H9 (cell line): ENCODE measurements at regions not wholly inside any gene's neighbourhood (a gene's known extent, or its start where the extent isn't known, plus 50 kb on each side); places are given as distances from the start of the nearest gene placed in this dataset.

Source experiments
- DNase-seq: peaks from one replicate; pipeline ENCODE4 v3.0.0-alpha.2; 2017
- H2AFZ ChIP-seq: one replicate; pipeline ENCODE4 v1.6.1; 2013; ENCODE audit warnings: mild to moderate bottlenecking, low read length, control low read depth, moderate library complexity
- H2AK5ac ChIP-seq: 2 replicates; pipeline ENCODE4 v1.6.1; 2013; ENCODE audit warnings: low read length, control low read depth, mixed read lengths; ENCODE audit not compliant: insufficient read length
- H2BK120ac ChIP-seq: one replicate; pipeline ENCODE4 v1.6.1; 2013; ENCODE audit warnings: low read depth, mild to moderate bottlenecking, low read length, control low read depth, inconsistent platforms; ENCODE audit not compliant: poor library complexity, severe bottlenecking
- H2BK12ac ChIP-seq: 2 replicates; pipeline ENCODE4 v1.6.1; 2013; ENCODE audit warnings: low read length, control low read depth, mixed read lengths, low read depth; ENCODE audit not compliant: insufficient read length
- H2BK15ac ChIP-seq: 2 replicates; pipeline ENCODE4 v1.6.1; 2013; ENCODE audit warnings: low read depth, low read length, control low read depth
- H2BK20ac ChIP-seq: one replicate; pipeline ENCODE4 v1.6.1; 2013; ENCODE audit warnings: low read depth, mild to moderate bottlenecking, low read length, control low read depth, inconsistent platforms; ENCODE audit not compliant: poor library complexity, severe bottlenecking
- H2BK5ac ChIP-seq: 2 replicates; pipeline ENCODE4 v1.6.1; 2013; ENCODE audit warnings: low read length, control low read depth, mixed read lengths; ENCODE audit not compliant: insufficient read length
- H3K14ac ChIP-seq: 2 replicates; pipeline ENCODE4 v1.6.1; 2013; ENCODE audit warnings: low read length, control low read depth; ENCODE audit not compliant: insufficient read depth
- H3K18ac ChIP-seq: 2 replicates; pipeline ENCODE4 v1.6.1; 2013; ENCODE audit warnings: low read depth, mild to moderate bottlenecking, mixed read lengths, low read length, control low read depth; ENCODE audit not compliant: insufficient read length
- H3K23ac ChIP-seq: 2 replicates; pipeline ENCODE4 v1.6.1; 2013; ENCODE audit warnings: low read length, control low read depth, mixed read lengths, low read depth; ENCODE audit not compliant: insufficient read length
- H3K23me2 ChIP-seq: 2 replicates; pipeline ENCODE4 v1.6.1; 2013; ENCODE audit warnings: low read depth, mild to moderate bottlenecking, mixed read lengths, low read length, control low read depth; ENCODE audit not compliant: insufficient read length, poor library complexity, severe bottlenecking
- H3K27ac ChIP-seq: 2 replicates; pipeline ENCODE4 v1.5.1; 2013; ENCODE audit warnings: low read length, control low read depth, mixed read lengths, low read depth; ENCODE audit not compliant: insufficient read length
- H3K27me3 ChIP-seq: 2 replicates; pipeline ENCODE4 v1.6.1; 2013; ENCODE audit warnings: low read length, control low read depth, inconsistent platforms; ENCODE audit not compliant: insufficient read depth
- H3K4ac ChIP-seq: 2 replicates; pipeline ENCODE4 v1.6.1; 2013; ENCODE audit warnings: low read depth, mild to moderate bottlenecking, control low read depth, inconsistent platforms, low read length, moderate library complexity
- H3K4me1 ChIP-seq: 2 replicates; pipeline ENCODE4 v1.6.1; 2013; ENCODE audit warnings: low read length, control low read depth, inconsistent platforms; ENCODE audit not compliant: insufficient read depth
- H3K4me2 ChIP-seq: 2 replicates; pipeline ENCODE4 v1.6.1; 2013; ENCODE audit warnings: low read length, control low read depth, mixed read lengths; ENCODE audit not compliant: insufficient read length, insufficient read depth
- H3K56ac ChIP-seq: 2 replicates; pipeline ENCODE4 v1.6.1; 2013; ENCODE audit warnings: low read depth, mild to moderate bottlenecking, mixed read lengths, low read length, control low read depth; ENCODE audit not compliant: insufficient read length
- H3K79me1 ChIP-seq: 2 replicates; pipeline ENCODE4 v1.6.1; 2013; ENCODE audit warnings: low read depth, mild to moderate bottlenecking, moderate library complexity, low read length, control low read depth, inconsistent platforms; ENCODE audit not compliant: insufficient read depth, poor library complexity, severe bottlenecking
- H3K79me2 ChIP-seq: 2 replicates; pipeline ENCODE4 v1.6.1; 2013; ENCODE audit warnings: low read length, control low read depth, inconsistent platforms; ENCODE audit not compliant: insufficient read depth
- H3K9ac ChIP-seq: 2 replicates; pipeline ENCODE4 v1.6.1; 2013; ENCODE audit warnings: low read length, control low read depth, mixed read lengths; ENCODE audit not compliant: insufficient read length; ENCODE audit errors: extremely low read depth
- H3K9me3 ChIP-seq: one replicate; pipeline ENCODE4 v1.6.1; 2013; ENCODE audit warnings: low read depth, low read length, inconsistent platforms; ENCODE audit not compliant: control insufficient read depth
- H3T11ph ChIP-seq: one replicate; pipeline ENCODE4 v1.6.1; 2013; ENCODE audit warnings: mild to moderate bottlenecking, low read length, control low read depth, inconsistent platforms
- H4K20me1 ChIP-seq: one replicate; pipeline ENCODE4 v1.6.1; 2013; ENCODE audit not compliant: control insufficient read depth, insufficient read length, insufficient read depth
- H4K5ac ChIP-seq: 2 replicates; pipeline ENCODE4 v1.6.1; 2013; ENCODE audit warnings: low read depth, mild to moderate bottlenecking, mixed read lengths, low read length, control low read depth; ENCODE audit not compliant: insufficient read length
- H4K8ac ChIP-seq: replicated peaks from 2 replicates; pipeline ENCODE4 v1.6.1; 2013; ENCODE audit warnings: low read length, control low read depth, mixed read lengths, low read depth; ENCODE audit not compliant: insufficient read length
- H4K91ac ChIP-seq: 2 replicates; pipeline ENCODE4 v1.6.1; 2013; ENCODE audit warnings: low read depth, mild to moderate bottlenecking, moderate library complexity, mixed read lengths, low read length, control low read depth; ENCODE audit not compliant: insufficient read length
- H3K27ac Mint-ChIP-seq, 3 experiments: 2 replicates in 2 of 3; 3 replicates in 1 of 3; pipeline ENCODE4 v1.8.0; 2020 to 2021; ENCODE audit warnings: mixed read lengths in 3 of 3, mild to moderate bottlenecking in 1 of 3, moderate library complexity in 1 of 3
- H3K27me3 Mint-ChIP-seq: 2 replicates; pipeline ENCODE4 v1.8.0; 2021; ENCODE audit warnings: low read depth, mild to moderate bottlenecking, moderate library complexity, mixed read lengths
- H3K36me3 Mint-ChIP-seq, 3 experiments: 2 replicates in 2 of 3; 3 replicates in 1 of 3; pipeline ENCODE4 v1.8.0; 2020 to 2021; ENCODE audit warnings: low read depth in 3 of 3, mixed read lengths in 3 of 3; ENCODE audit not compliant: insufficient read depth in 1 of 3
- H3K4me1 Mint-ChIP-seq, 2 experiments: 2 replicates each; pipeline ENCODE4 v1.8.0; 2020; ENCODE audit warnings: mixed read lengths in 2 of 2
- H3K4me3 Mint-ChIP-seq, 2 experiments: 2 replicates in 1 of 2; 3 replicates in 1 of 2; pipeline ENCODE4 v1.8.0; 2020 to 2021; ENCODE audit warnings: mild to moderate bottlenecking in 2 of 2, mixed read lengths in 2 of 2, moderate library complexity in 1 of 2
- H3K9me3 Mint-ChIP-seq, 2 experiments: 2 replicates in 1 of 2; 3 replicates in 1 of 2; pipeline ENCODE4 v1.8.0; 2020; ENCODE audit warnings: mild to moderate bottlenecking in 2 of 2, mixed read lengths in 2 of 2, moderate library complexity in 1 of 2
- WGBS: extraction: QIAGEN DNeasy Blood & Tissue Kit; methylation state at CpG from one replicate; pipeline ENCODE4 v1.1.7; 2013; ENCODE audit warnings: missing lambda C conversion rate, low lambda C conversion rate, mixed read lengths; ENCODE audit not compliant: insufficient read length; ENCODE audit errors: extremely low coverage; 5-methylcytosine and 5-hydroxymethylcytosine counted together
- TF ChIP-seq, protein P1 (sequence below): fragments of 200-600 bp; sonication (generic); conservative IDR thresholded peaks from 3 replicates; pipeline ENCODE4 v1.8.0; 2021; ENCODE audit warnings: antibody characterized with exemption, mild to moderate bottlenecking

GRCh38 chr17:69796078-69796477 lies 278.9 kb upstream of the KCNJ16 start:
- Histone ChIP-seq H4K8ac (no peak overlapping the region), H3K27me3 (no peaks in the 10 kb centered on the region), H3K9me3 (no peaks in the 10 kb centered on the region), H3K4me2 (no peak overlapping the region), H2BK20ac (no peak overlapping the region), H3K56ac (no peak overlapping the region), H2AK5ac (no peak overlapping the region), H3K23me2 (no peaks in the 10 kb centered on the region), H2AFZ (no peak overlapping the region), H2BK5ac (no peak overlapping the region), H3K4ac (no peak overlapping the region), H3K79me2 (no peaks in the 10 kb centered on the region), H3K79me1 (no peaks in the 10 kb centered on the region), H3K23ac (no peak overlapping the region), H2BK12ac (no peak overlapping the region), H3K27ac (no peak overlapping the region), H2BK15ac (no peak overlapping the region), H3T11ph (no peak overlapping the region), H3K4me1 (no peaks in the 10 kb centered on the region), H3K14ac (no peak overlapping the region), H4K5ac (no peak overlapping the region), H4K20me1 (no peaks in the 10 kb centered on the region), H2BK120ac (no peak overlapping the region), H3K9ac (no peak overlapping the region), H3K18ac (no peak overlapping the region), H4K91ac (no peak overlapping the region)
- TF ChIP-seq, protein P1, sequence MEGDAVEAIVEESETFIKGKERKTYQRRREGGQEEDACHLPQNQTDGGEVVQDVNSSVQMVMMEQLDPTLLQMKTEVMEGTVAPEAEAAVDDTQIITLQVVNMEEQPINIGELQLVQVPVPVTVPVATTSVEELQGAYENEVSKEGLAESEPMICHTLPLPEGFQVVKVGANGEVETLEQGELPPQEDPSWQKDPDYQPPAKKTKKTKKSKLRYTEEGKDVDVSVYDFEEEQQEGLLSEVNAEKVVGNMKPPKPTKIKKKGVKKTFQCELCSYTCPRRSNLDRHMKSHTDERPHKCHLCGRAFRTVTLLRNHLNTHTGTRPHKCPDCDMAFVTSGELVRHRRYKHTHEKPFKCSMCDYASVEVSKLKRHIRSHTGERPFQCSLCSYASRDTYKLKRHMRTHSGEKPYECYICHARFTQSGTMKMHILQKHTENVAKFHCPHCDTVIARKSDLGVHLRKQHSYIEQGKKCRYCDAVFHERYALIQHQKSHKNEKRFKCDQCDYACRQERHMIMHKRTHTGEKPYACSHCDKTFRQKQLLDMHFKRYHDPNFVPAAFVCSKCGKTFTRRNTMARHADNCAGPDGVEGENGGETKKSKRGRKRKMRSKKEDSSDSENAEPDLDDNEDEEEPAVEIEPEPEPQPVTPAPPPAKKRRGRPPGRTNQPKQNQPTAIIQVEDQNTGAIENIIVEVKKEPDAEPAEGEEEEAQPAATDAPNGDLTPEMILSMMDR, result no peak
- no peak for DNase-seq
- no peak overlapping the region for H3K27ac Mint-ChIP-seq
- no peaks in the 10 kb centered on the region; a peak in 1 of 5 replicates for H3K9me3 Mint-ChIP-seq
- H3K36me3 Mint-ChIP-seq, result peaks cover 0 to 5% (median 0%) of the 10 kb centered on the region in 3 experiments; a peak in 2 of 7 replicates
- no peaks in the 10 kb centered on the region for H3K27me3 Mint-ChIP-seq
- no peak overlapping the region for H3K4me3 Mint-ChIP-seq
- no peaks in the 10 kb centered on the region for H3K4me1 Mint-ChIP-seq
- no CpG with 5 or more reads among the region's 1 CpG for WGBS
